Fibroblast of the aortic adventitia (primary cell): ENCODE measurements at regions not wholly inside any gene's neighbourhood (a gene's known extent, or its start where the extent isn't known, plus 50 kb on each side); places are given as distances from the start of the nearest gene placed in this dataset.
A peak's percentile ranks its signal among the peaks of the same experiment; 100 is the strongest.

Experiments
- DNase-seq: peaks from one replicate; pipeline ENCODE4 v3.0.0-alpha.2; 2010; ENCODE audit warnings: low read depth
- H3K4me3 ChIP-seq: 2 replicates; pipeline ENCODE4 v1.5.1; 2011; ENCODE audit warnings: low read depth, mild to moderate bottlenecking, control low read depth, low read length, moderate library complexity
- CTCF ChIP-seq: IDR thresholded peaks from 2 replicates; pipeline ENCODE4 v1.5.1; 2011; ENCODE audit warnings: mild to moderate bottlenecking, low read length, control low read depth, inconsistent platforms; ENCODE audit not compliant: insufficient read depth

DNA sequence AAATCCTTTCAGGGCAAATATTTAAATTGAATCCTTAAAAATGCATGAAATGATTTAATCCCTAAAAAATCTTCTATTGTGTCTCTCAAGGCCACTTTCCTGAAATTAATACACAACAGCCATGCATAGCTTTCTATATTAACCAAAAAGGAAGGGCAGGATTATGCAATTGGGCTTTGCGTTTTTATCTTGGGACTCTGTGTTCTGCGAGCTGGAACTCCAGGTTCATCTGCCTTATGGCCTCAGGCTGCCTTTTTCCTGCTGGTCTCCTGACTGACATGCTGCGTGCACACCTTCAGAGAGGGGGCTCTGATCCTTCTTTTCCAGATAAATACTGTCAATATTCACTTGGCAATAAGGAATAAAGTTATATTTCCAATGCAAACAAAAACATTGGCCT, 141.7 kb upstream of the GRIA4 start:
- no peak for TF ChIP-seq CTCF
- DNase-seq: no peak
- H3K4me3 ChIP-seq: no peak overlapping the region

- no peak for TF ChIP-seq CTCF
- H3K4me3 ChIP-seq: no peak overlapping the region
- peak; percentile 14 for DNase-seq
Measured at GRCh38 chr11:105466582-105467228, 143.2 kb upstream of the GRIA4 start.

GRCh38 chr11:105458071-105458470, 151.8 kb upstream of the GRIA4 start:
- no peak overlapping the region for H3K4me3 ChIP-seq
- DNase-seq: no peak
- no peak for TF ChIP-seq CTCF

GRCh38 chr11:105456950-105457349, 152.9 kb upstream of the GRIA4 start:
- DNase-seq: no peak
- H3K4me3 ChIP-seq: no peak overlapping the region
- TF ChIP-seq CTCF: no peak

GRCh38 chr11:105449100-105449734, 160.7 kb upstream of the GRIA4 start:
- no peak for DNase-seq
- TF ChIP-seq CTCF: no peak
- no peak overlapping the region for H3K4me3 ChIP-seq

DNA sequence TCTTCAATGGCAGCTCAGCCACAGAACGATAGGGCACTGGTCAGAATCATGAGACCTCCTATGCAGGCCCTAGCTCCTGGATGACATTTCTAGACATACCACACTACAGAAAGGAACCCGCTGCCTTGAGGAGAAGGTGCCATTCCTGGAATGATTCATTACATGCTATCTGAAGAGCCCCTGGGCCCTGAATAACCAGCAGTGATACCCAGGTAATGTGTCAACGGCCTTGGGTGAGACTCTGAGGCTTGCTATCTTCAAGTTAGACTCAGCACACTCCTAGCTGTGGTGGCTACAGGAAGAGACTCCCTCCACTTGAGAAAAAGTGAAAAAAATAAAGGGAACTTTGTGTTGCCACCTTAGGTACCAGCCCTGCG, 161.2 kb upstream of the GRIA4 start:
- H3K4me3 ChIP-seq: no peak overlapping the region
- no peak for DNase-seq
- no peak for TF ChIP-seq CTCF
